Activated CD8-positive, alpha-beta T cell treated with anti-CD3 and anti-CD28 coated beads, Interleukin-2, amount 10 ng/mL, durations not matched to agents 7 days and 5 days (primary cell): ENCODE measurements at regions not wholly inside any gene's neighbourhood (a gene's known extent, or its start where the extent isn't known, plus 50 kb on each side); places are given as distances from the start of the nearest gene placed in this dataset.
A peak's percentile ranks its signal among the peaks of the same experiment; 100 is the strongest.
"Not testable (repeated sequence)": the region's sequence is repeated elsewhere in the genome, so short reads cannot be mapped to it uniquely, and the experiment has no call there.

Experiments
- ATAC-seq: fragments of 150-1000 bp; cut with Tn5 transposase; one replicate; pipeline ENCODE4 v1.10.0; 2021; ENCODE audit warnings: moderate library complexity
- CTCF ChIA-PET: fragments of 350-600 bp; sonication (Branson Sonifier 250); formaldehyde crosslinking; loops from one replicate; lab custom pipeline; 2021; ENCODE audit warnings: antibody characterized with exemption; lab: Charles Lee
- POLR2A ChIA-PET: fragments of 350-600 bp; sonication (Branson Sonifier 250); formaldehyde crosslinking; loops from one replicate; lab custom pipeline; 2021; ENCODE audit warnings: antibody characterized with exemption; lab: Charles Lee
- DNase-seq: peaks from one replicate; pipeline ENCODE4 v3.0.0-alpha.2; 2020
- H3K27ac Mint-ChIP-seq: one replicate; pipeline ENCODE4 v1.8.0; 2021; ENCODE audit warnings: mild to moderate bottlenecking, mixed read lengths
- H3K27me3 Mint-ChIP-seq: one replicate; pipeline ENCODE4 v1.8.0; 2021; ENCODE audit warnings: low read depth, mixed read lengths
- H3K36me3 Mint-ChIP-seq: one replicate; pipeline ENCODE4 v1.8.0; 2021; ENCODE audit warnings: low read depth, mixed read lengths
- H3K4me1 Mint-ChIP-seq: one replicate; pipeline ENCODE4 v1.8.0; 2021; ENCODE audit warnings: low read depth, mixed read lengths
- H3K4me3 Mint-ChIP-seq: one replicate; pipeline ENCODE4 v1.8.0; 2021; ENCODE audit warnings: mild to moderate bottlenecking, mixed read lengths
- H3K9me3 Mint-ChIP-seq: one replicate; pipeline ENCODE4 v1.8.0; 2022; ENCODE audit warnings: mixed read lengths; ENCODE audit not compliant: insufficient read depth

DNA sequence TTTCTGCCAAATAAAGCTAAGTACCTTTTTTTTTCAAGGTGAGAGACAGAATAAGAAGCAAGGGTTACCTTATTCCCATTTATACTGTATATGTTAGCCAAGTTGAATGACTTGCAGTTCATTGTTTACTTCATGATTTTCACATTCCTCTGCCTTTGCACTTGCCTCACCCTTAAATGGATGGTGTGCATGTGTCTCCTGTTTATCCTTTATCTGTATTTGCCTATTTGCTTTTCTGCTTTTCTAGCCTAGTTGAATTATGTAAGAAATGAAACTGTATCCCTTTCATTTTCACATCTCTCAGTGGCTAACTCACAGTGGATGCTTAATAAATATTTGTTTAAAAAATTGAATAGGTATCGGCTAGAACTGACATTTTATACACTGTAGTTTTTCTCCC is 200.8 kb upstream of the ST8SIA4 start:
- H3K27me3 Mint-ChIP-seq = no peaks in the 10 kb centered on the region
- ATAC-seq (no peak), DNase-seq (no peak)
- H3K36me3 Mint-ChIP-seq = no peaks in the 10 kb centered on the region
- POLR2A ChIA-PET = no interaction called here
- no peaks in the 10 kb centered on the region for H3K9me3 Mint-ChIP-seq
- no peak overlapping the region for H3K4me3 Mint-ChIP-seq
- CTCF ChIA-PET = no interaction called here
- H3K27ac Mint-ChIP-seq = no peak overlapping the region
- no peaks in the 10 kb centered on the region for H3K4me1 Mint-ChIP-seq

DNA sequence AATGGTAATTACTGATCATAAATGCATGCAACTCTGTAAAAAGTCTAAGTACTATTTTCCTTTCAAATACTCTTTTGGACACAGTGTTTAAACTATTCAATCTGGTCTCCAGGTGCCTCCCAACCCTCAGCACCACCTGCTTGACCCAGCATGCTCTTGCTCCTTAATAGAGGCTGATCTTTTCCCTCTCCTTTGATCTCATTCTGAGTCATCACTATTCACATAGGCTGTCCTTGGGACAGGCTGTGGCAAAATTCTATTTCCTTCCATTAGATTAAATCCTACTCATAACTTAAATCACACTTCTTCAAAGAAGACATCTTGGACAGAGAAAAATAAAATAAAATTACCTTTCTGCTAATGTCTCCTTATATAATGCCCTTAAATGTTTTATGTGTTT is 199.4 kb upstream of the ST8SIA4 start:
- DNase-seq (no peak), ATAC-seq (no peak)
- H3K36me3 Mint-ChIP-seq = no peaks in the 10 kb centered on the region
- CTCF ChIA-PET = no interaction called here
- H3K27ac Mint-ChIP-seq = no peak overlapping the region
- no peaks in the 10 kb centered on the region for H3K27me3 Mint-ChIP-seq
- no peaks in the 10 kb centered on the region for H3K9me3 Mint-ChIP-seq
- no peaks in the 10 kb centered on the region for H3K4me1 Mint-ChIP-seq
- no peak overlapping the region for H3K4me3 Mint-ChIP-seq
- POLR2A ChIA-PET = no interaction called here

DNA sequence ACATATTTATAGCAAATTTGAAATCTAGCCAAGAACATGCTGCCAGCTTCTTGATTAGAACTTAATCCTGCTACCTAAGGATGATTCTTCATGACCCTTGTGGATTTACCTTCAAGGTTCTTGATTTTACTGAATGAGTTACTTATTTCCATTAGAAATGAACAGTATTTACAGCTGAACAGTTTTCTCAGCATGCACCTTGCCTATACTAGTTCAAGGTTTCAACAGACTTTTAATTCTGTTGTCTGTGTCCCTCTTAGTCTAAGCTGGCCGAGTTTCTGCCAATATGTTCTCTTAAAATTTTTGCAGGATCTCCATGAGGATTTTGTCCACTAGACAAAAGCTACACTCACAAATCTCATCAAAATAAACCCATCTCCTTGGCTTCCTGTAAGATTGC is 188.8 kb upstream of the ST8SIA4 start:
- no peaks in the 10 kb centered on the region for H3K27me3 Mint-ChIP-seq
- no peaks in the 10 kb centered on the region for H3K9me3 Mint-ChIP-seq
- DNase-seq = no peak
- CTCF ChIA-PET = no interaction called here
- H3K27ac Mint-ChIP-seq = no peak overlapping the region
- no peak overlapping the region for H3K4me3 Mint-ChIP-seq
- H3K4me1 Mint-ChIP-seq = no peaks in the 10 kb centered on the region
- no peak for ATAC-seq
- H3K36me3 Mint-ChIP-seq = no peaks in the 10 kb centered on the region
- POLR2A ChIA-PET = no interaction called here

DNA sequence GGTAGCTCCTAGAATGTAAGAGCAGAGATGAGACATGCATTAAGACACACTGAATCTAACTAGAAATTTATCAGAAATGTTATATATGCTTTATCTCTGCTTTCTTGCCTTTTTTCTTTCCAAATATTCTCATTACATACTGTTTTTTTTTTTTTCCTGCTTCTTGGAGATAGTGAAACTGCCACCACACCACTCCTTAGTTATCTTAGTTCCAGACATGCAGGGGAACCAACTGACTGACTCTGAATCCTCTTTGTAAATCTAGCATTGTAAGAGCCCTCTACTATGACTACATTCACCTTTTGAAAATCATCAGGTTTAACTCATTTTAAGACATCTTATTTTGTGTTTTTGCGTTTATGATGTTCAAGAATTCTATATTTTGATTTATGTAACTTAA is 181.3 kb upstream of the ST8SIA4 start:
- Mint-ChIP-seq H3K4me3 (no peak overlapping the region), H3K4me1 (no peaks in the 10 kb centered on the region), H3K27me3 (no peaks in the 10 kb centered on the region), H3K36me3 (no peaks in the 10 kb centered on the region), H3K9me3 (no peaks in the 10 kb centered on the region), H3K27ac (no peak overlapping the region)
- no peak for DNase-seq
- ATAC-seq = no peak
- ChIA-PET POLR2A (no interaction called here), CTCF (no interaction called here)

DNA sequence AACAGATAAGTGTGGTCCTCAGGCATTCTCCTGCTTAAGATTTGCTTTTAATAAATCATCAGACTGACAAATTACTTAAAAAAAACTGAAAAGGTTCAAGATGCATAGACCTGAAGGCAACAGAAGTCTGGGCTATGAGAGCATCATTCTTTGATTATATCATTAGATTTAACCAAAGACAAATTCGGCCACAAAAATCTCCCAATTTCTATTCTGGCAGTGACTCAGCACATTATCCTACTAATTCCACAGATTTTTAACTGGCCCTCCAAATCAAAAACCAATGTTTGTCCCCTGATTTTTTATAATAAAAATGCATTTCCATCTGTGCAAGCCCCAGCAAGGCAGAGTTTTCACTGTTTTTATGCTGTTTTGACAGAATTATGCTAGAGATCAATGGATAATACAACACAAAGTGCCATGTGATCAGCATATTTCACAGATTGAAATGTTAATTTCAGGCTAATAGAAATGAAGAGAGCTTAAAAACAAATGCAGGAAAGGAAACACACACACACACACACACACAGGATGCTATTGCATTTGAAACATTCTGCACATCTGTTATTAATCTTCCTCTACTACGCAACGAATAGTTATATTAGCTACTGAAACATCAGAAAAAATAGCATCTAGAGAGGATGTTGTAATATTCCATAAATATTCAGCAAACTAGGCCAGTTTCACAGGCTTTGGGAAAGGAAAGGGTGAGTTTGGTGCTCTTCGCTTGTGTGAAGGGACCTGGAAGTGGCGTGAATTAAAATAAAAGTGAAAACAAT is 177.6 kb upstream of the ST8SIA4 start:
- H3K27ac Mint-ChIP-seq = no peak overlapping the region
- POLR2A ChIA-PET = no interaction called here
- H3K9me3 Mint-ChIP-seq = no peaks in the 10 kb centered on the region
- H3K27me3 Mint-ChIP-seq = no peaks in the 10 kb centered on the region
- no peak for DNase-seq
- no peak overlapping the region for H3K4me3 Mint-ChIP-seq
- ATAC-seq = no peak
- H3K36me3 Mint-ChIP-seq = no peaks in the 10 kb centered on the region
- CTCF ChIA-PET = no interaction called here
- no peaks in the 10 kb centered on the region for H3K4me1 Mint-ChIP-seq

DNA sequence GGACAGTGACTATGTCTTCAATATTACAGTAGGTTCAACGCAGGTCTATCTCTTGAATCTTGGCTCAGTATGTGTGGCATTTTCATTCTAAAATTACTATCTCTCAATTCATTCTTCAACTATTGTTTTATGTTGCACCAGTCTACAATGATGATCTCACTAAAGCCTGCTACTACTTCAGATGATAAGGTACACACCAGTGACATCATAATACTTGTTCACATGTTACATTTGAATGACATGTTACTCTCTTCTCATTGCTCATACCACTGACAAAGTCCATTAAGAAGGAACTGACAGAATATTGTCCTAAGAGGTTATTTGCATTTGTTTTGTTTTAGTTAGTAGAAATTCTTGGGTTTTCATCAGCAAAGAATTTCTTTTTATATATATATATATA is 165.2 kb upstream of the ST8SIA4 start:
- DNase-seq (no peak), ATAC-seq (no peak)
- H3K9me3 Mint-ChIP-seq = peaks cover 4% of the 10 kb centered on the region
- H3K4me3 Mint-ChIP-seq = no peak overlapping the region
- H3K27ac Mint-ChIP-seq = no peak overlapping the region
- H3K4me1 Mint-ChIP-seq = no peaks in the 10 kb centered on the region
- CTCF ChIA-PET = no interaction called here
- POLR2A ChIA-PET = no interaction called here
- no peaks in the 10 kb centered on the region for H3K36me3 Mint-ChIP-seq
- no peaks in the 10 kb centered on the region for H3K27me3 Mint-ChIP-seq

DNA sequence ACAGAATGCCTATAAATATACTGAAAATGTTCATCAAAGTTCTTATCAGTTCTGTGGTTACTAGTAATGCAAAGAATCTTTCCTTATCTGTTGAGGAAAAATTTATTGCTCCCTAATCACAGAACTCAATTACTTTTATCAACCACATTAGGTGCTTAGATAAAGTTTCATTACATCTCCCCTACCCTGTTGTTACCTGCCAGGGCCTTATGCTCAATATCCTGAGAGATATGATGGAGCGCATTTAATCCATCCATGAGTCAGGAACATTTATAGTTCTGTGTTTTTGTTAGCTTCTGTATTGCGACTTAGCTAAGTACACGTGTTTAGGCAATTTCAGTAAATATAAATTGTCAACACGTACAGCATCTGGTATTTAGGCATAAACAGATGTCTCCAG is 164.3 kb upstream of the ST8SIA4 start:
- H3K36me3 Mint-ChIP-seq = no peaks in the 10 kb centered on the region
- CTCF ChIA-PET = no interaction called here
- no peaks in the 10 kb centered on the region for H3K27me3 Mint-ChIP-seq
- POLR2A ChIA-PET = no interaction called here
- no peak for ATAC-seq
- DNase-seq = no peak
- H3K4me3 Mint-ChIP-seq = no peak overlapping the region
- H3K4me1 Mint-ChIP-seq = no peaks in the 10 kb centered on the region
- H3K9me3 Mint-ChIP-seq = peaks cover 12% of the 10 kb centered on the region
- H3K27ac Mint-ChIP-seq = no peak overlapping the region

DNA sequence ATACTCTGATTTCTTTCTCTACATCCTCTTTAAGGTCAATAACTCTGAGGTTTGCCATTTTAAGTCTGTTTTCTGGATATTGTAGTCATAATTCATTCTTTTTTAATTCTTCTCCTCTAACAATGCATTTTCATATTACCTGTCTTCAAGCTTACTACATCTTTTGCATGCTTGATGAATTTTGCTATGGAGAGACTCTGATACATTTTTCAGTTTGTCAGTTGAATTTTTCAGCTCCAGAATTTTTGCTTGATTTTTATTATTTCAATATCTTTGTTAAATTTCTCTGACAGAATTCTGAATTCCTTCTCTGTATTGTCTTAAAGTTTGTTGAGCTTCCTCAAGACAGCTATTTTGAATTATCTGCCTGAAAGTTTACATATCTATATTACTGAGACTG is 159.8 kb upstream of the ST8SIA4 start:
- no peaks in the 10 kb centered on the region for H3K36me3 Mint-ChIP-seq
- ChIA-PET POLR2A (no interaction called here), CTCF (no interaction called here)
- DNase-seq (no peak), ATAC-seq (no peak)
- no peak overlapping the region for H3K27ac Mint-ChIP-seq
- H3K4me3 Mint-ChIP-seq = no peak overlapping the region
- H3K4me1 Mint-ChIP-seq = no peaks in the 10 kb centered on the region
- H3K27me3 Mint-ChIP-seq = no peaks in the 10 kb centered on the region
- peaks cover 24% of the 10 kb centered on the region for H3K9me3 Mint-ChIP-seq

DNA sequence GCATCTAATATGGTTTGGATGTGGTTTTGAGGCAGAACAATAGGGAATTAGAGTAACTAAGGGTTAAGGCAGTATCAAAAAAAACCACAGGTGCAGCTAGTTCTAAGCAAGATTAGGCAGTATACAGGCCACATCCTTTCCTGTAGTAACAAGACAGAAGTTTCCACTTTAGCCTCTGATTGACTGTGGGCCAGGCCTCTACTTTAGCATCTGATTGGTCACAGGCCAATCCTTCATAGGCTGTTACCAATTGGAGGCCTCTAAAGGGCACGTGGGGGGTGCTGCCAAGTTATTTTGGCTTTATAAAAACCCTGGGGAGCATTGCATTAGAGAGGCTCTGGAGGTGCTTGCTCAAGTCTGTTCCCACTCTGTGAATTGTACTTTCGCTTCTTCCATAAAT is 144.1 kb upstream of the ST8SIA4 start:
- POLR2A ChIA-PET = no interaction called here
- DNase-seq (no peak), ATAC-seq (peak; percentile 68)
- Mint-ChIP-seq H3K4me3 (no peak overlapping the region), H3K9me3 (no peaks in the 10 kb centered on the region), H3K27me3 (no peaks in the 10 kb centered on the region), H3K27ac (no peak overlapping the region), H3K36me3 (no peaks in the 10 kb centered on the region), H3K4me1 (peaks cover 10% of the 10 kb centered on the region)
- CTCF ChIA-PET = no interaction called here

DNA sequence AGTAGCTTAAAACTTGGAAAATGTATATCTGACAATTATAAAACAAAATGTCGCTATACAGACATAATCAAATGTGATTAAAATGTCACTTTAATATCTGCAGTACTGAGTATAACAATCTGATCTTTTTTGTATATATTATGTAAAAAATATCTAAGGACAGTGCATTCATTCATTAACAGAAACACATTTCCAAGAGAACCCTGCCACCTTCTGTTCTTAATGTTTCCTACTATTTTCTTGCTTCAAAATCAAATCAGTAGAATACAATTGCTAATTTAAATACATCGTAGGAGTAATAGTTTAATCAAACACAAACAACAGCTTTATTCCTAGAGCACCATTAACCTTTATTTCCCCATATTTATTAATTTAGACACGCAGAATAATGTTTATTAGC is 142.6 kb upstream of the ST8SIA4 start:
- DNase-seq = no peak
- Mint-ChIP-seq H3K9me3 (no peaks in the 10 kb centered on the region), H3K27me3 (no peaks in the 10 kb centered on the region), H3K4me1 (peaks cover 10% of the 10 kb centered on the region), H3K4me3 (no peak overlapping the region), H3K27ac (no peak overlapping the region), H3K36me3 (no peaks in the 10 kb centered on the region)
- ChIA-PET POLR2A (no interaction called here), CTCF (no interaction called here)
- ATAC-seq = no peak

DNA sequence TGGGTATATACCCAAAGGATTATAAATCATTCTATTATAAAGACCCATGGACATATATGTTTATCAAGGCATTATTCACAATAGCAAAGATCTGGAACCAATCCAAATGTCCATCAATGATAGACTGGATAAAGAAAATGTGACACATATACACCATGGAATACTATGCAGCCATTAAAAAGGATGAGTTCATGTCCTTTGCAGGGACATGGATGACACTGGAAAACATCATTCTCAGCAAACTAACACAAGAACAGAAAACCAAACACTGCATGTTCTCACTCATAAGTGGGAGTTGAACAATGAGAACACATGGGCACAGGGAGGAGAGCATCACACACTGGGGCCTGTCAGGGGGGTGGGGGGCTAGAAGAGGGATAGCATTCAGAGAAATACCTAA is 136.9 kb upstream of the ST8SIA4 start:
- H3K4me1 Mint-ChIP-seq, DNase-seq, CTCF ChIA-PET, ATAC-seq, POLR2A ChIA-PET, H3K36me3 Mint-ChIP-seq, H3K27ac Mint-ChIP-seq, H3K27me3 Mint-ChIP-seq, H3K9me3 Mint-ChIP-seq, H3K4me3 Mint-ChIP-seq: not testable (repeated sequence)

DNA sequence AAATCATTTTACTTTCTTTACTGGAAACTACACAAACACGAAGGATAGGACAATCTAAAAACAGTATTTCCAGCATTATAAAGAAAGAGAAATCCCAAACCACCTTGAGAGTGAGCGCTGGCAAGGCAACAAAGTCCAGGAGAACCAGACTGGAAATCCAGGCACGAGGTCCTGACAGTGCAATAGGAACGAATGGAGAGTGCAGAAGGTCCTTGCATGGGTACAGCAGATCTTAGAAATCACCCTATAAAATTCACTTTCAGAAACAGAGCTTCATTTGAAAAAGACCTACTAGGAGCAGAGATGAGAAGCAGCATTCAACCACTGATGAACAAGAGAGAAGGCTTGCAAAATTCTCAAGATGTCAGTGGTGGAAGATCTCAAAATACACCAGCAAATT is 133.7 kb upstream of the ST8SIA4 start:
- DNase-seq = no peak
- ChIA-PET CTCF (no interaction called here), POLR2A (no interaction called here)
- Mint-ChIP-seq H3K9me3 (no peaks in the 10 kb centered on the region), H3K4me3 (no peak overlapping the region), H3K4me1 (no peaks in the 10 kb centered on the region), H3K27me3 (no peaks in the 10 kb centered on the region), H3K27ac (no peak overlapping the region), H3K36me3 (no peaks in the 10 kb centered on the region)
- no peak for ATAC-seq

DNA sequence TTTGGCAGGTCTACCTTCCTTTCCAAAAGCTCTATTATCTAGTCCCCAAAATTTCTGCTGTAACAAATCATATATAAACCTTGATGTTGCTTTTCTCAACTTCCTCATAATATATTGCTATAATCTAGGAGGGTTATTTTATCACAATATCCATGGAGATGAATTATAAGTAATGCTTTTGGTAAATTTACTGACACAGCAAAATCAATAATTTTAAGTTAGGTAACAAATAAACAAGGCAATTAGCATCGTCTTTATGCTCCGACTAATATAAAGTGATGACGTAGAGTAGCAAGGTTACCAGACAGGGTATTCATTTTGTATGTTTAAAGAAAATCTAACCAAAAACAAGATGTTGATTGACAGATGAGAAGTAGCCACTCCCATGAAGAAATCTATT is 132.3 kb upstream of the ST8SIA4 start:
- H3K4me1 Mint-ChIP-seq = no peaks in the 10 kb centered on the region

More for the DNA sequence above, 132.3 kb upstream of the ST8SIA4 start:
- H3K4me3 Mint-ChIP-seq = no peak overlapping the region
- no peak overlapping the region for H3K27ac Mint-ChIP-seq
- POLR2A ChIA-PET = no interaction called here
- H3K27me3 Mint-ChIP-seq = no peaks in the 10 kb centered on the region
- DNase-seq (no peak), ATAC-seq (no peak)
- no peaks in the 10 kb centered on the region for H3K36me3 Mint-ChIP-seq
- CTCF ChIA-PET = no interaction called here
- no peaks in the 10 kb centered on the region for H3K9me3 Mint-ChIP-seq
